MG63 (cell line): ENCODE measurements at regions not wholly inside any gene's neighbourhood (a gene's known extent, or its start where the extent isn't known, plus 50 kb on each side); places are given as distances from the start of the nearest gene placed in this dataset.
A peak's percentile ranks its signal among the peaks of the same experiment; 100 is the strongest.

Experiments used
- DNase-seq: peaks from one replicate; pipeline ENCODE4 v3.0.0-alpha.2; 2020
- H3K27me3 ChIP-seq: fragments of 250-450 bp; sonication (Bioruptor Pico); 2 replicates; pipeline ENCODE4 v1.5.1; 2020; ENCODE audit warnings: mild to moderate bottlenecking, moderate library complexity
- H3K36me3 ChIP-seq: fragments of 250-450 bp; sonication (Bioruptor Pico); 2 replicates; pipeline ENCODE4 v1.5.1; 2020; ENCODE audit warnings: mild to moderate bottlenecking, moderate library complexity
- H3K4me3 ChIP-seq: fragments of 250-450 bp; sonication (Bioruptor Pico); 2 replicates; pipeline ENCODE4 v1.5.1; 2020; ENCODE audit warnings: mild to moderate bottlenecking, moderate library complexity
- H3K9me3 ChIP-seq: fragments of 250-450 bp; sonication (Bioruptor Pico); 2 replicates; pipeline ENCODE4 v1.5.1; 2020; ENCODE audit warnings: mild to moderate bottlenecking, moderate library complexity

DNA sequence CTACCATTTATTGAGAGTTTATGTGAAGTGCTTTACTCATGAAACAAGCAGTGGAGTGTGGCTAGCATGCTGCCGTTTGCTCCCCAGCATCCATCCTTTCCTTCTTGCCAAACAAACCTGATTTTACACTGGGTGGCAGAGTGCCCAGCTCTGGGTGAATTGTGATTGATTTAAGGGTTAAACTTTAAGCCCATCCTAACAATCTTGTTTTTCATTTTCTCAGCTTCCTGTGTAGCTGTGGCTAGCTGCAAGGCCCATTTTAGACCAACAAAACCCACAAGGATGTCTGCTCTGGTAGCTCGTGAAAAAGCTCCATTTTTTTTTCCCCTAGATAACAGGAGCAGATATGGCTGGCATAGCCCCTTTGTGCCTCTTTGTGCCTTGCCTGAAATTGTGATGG lies 77.7 kb upstream of the KCNG1 start:
- H3K27me3 ChIP-seq = no peaks in the 10 kb centered on the region
- no peak for DNase-seq
- no peaks in the 10 kb centered on the region for H3K9me3 ChIP-seq
- no peak overlapping the region for H3K4me3 ChIP-seq
- no peaks in the 10 kb centered on the region for H3K36me3 ChIP-seq

DNA sequence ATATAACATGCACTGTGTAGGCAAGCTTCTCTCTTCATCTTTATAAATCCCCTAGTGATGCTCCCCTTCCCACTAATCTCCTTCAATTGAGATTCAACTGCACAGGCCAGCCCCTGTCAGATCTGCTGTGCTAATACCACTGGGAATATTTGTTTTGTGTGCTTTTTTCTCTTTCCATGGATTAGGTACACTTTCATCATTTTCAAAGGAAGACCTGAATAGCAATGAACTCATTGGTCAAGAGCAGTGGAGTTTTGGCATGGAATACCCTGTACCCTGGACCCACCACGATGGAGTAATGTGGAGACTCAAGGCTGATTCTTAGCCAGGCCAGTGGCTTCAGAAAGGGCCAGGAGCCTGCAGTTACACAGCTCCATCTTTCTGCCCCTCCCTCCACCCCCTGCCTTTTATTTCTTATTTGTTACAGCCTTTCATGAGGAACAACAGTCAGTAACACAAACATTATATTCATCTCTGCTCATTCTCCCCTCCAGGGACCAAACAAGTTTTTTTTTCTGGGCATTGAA lies 75.4 kb upstream of the KCNG1 start:
- H3K9me3 ChIP-seq = no peaks in the 10 kb centered on the region
- no peak for DNase-seq
- H3K36me3 ChIP-seq = no peaks in the 10 kb centered on the region
- no peaks in the 10 kb centered on the region; the same call in 1 of the 2 replicates for H3K27me3 ChIP-seq
- no peak overlapping the region for H3K4me3 ChIP-seq

DNA sequence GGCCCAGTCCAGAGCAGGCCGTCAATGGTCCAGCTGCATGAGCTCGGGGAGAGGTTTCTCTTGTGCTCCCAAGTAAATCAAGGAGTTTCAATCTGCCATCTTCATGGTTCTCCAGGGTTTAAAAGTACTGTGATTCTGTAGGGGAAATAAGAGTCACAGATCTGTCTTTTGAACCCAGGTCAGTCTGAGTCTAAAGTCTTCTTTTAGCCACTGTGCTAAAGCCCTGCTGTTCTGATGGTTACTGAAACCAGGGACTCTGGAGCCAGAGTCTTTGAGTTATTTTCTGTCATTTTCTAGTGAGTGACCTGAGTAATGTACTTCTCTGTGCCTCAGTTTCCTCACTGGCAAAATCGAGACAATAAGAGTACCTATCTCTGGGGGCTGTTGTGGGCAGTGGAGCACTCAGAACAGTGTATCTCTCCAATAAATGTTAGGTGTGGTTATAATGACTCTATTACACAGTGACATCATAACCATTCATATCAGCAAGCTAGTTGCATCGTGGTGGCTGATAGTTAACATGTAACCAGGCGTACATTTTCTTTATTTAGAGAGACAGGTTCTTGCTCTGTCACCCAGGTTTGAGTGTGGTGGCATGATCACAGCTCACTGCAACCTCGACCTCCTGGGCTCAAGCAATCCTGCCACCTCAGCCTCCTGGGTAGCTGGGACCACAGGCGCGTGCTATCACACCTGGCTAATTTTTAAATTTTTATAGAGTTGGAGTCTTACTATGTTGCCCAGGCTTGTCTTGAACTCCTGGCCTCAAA lies 74.6 kb upstream of the KCNG1 start:
- DNase-seq = no peak

DNA sequence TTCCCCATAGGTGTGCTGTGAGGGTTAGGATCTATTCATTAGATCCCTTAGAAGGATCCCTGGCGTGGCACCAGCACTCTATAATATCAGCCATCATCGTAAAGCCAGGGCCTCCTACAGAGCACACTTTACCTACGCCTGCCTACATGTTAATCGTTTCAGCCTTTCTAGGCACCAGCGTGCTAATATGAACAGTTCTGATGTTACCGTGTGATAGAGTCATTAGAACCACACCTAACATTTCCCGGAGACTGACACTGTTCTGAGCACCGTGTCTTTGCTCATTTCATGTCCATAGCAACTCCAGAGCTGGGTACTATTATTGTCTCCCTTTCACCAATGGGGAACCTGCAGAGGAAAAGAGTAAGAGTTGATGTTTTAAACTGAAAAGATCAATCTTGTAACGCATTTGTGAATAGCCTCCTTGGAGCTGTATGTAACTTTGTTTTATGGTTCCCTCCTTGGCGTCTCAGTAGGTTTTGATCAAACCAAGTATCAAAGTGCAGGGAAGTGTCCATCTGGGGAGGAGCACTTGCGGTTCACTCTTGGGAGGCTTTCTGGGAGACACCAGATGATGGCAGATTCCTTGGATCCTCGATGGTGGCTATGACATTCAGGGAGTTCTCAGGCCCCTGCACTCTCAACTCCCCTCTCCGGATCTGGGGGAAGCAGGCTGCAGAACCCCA lies 73.8 kb upstream of the KCNG1 start:
- H3K36me3 ChIP-seq = no peaks in the 10 kb centered on the region
- peaks cover 15% of the 10 kb centered on the region for H3K27me3 ChIP-seq
- DNase-seq = no peak
- H3K9me3 ChIP-seq = no peaks in the 10 kb centered on the region
- H3K4me3 ChIP-seq = no peak overlapping the region

More for the DNA sequence above, 74.6 kb upstream of the KCNG1 start:
- no peak overlapping the region for H3K4me3 ChIP-seq
- no peaks in the 10 kb centered on the region for H3K36me3 ChIP-seq
- no peaks in the 10 kb centered on the region for H3K9me3 ChIP-seq
- H3K27me3 ChIP-seq = peaks cover 7% of the 10 kb centered on the region

DNA sequence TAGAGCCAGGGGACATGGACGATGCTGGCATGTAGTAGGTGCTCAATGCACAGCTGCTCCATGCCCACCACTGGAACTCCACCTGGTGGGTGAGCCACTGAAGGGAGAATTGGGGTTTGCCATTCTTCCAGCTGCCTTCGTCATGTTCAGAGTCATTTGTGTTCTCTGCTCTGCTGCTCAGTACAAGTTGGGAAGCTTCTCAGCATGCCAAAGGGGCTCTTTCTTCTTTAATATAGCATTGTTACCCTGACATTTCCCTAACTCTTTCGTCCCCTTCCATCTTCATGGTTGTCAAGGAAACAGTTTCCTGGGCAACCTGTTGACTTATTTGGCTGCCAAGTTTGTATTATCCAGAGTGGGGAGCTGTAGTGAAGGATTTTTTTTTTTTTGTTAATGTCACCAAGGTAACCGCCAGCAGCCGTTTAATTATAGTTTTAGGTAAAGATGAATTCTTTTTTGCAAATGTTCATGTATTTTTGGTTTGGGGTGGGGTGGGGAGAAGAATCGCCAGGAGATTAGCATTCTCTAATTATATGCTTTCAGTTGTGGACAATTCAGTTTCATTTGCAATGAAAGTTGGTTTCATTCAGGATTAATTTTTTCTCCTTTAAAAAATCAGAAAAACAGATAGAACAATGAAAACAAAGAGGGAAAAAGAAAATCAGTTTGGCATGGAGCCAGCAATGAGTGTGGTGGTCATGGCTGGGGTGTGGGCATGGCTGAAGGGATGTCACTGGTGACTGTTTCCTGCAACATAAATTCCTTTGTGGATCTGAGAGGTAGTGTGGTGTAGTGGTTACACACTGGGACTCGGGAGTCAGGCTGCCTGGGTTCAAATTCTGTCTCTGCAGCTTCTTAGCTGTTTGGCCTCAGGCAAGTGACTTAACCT lies 73.0 kb upstream of the KCNG1 start:
- Histone ChIP-seq H3K36me3 (no peaks in the 10 kb centered on the region), H3K9me3 (no peaks in the 10 kb centered on the region), H3K4me3 (no peak overlapping the region), H3K27me3 (peaks cover 24% of the 10 kb centered on the region)
- DNase-seq = no peak

DNA sequence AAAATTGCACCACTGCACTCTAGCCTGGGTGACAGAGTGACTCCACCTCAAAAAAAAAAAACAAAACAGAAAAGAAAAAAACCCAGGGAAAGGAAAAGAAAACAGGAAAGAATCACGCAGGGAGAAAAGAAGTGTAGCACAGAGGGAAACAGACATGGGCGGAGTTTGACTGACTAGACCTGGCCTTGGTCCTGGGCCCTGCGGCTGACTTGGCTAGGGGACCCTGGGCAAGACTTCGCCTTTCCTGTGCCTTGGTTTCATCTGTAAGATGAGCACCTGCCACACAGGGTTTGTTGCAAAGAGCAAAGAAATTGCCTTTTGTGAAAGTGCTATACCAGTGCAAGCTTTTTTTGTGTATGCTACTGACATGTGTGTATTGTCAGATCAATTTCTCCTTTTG lies 71.3 kb upstream of the KCNG1 start:
- Histone ChIP-seq H3K4me3 (no peak overlapping the region), H3K27me3 (peaks cover 32% of the 10 kb centered on the region), H3K9me3 (no peaks in the 10 kb centered on the region), H3K36me3 (no peaks in the 10 kb centered on the region)
- peak; percentile 39 for DNase-seq

DNA sequence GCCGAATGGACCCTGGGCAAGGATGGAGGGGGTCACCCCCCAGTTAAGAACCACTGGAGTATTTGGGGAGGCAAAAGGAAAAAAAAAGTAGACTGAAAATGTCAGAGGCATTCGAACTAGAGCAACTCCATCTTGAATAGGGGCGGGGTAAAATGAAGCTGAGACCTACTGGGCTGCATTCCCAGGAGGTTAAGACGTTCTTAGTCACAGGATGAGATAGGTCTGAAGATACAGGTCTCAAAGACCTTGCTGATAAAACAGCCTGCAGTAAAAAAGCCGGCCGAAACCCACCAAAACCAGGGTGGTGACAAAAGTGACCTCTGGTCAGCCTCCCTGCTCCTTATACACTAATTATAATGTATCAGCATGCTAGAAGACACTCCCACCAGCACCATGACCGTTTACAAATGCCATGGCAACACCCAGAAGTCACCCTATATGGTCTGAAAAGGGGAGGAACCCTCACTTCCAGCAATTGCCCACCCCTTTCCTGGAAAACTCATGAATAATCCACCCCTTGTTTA lies 70.4 kb upstream of the KCNG1 start:
- peaks cover 32% of the 10 kb centered on the region for H3K27me3 ChIP-seq
- no peak for DNase-seq
- no peaks in the 10 kb centered on the region for H3K36me3 ChIP-seq
- no peak overlapping the region for H3K4me3 ChIP-seq
- H3K9me3 ChIP-seq = no peaks in the 10 kb centered on the region

DNA sequence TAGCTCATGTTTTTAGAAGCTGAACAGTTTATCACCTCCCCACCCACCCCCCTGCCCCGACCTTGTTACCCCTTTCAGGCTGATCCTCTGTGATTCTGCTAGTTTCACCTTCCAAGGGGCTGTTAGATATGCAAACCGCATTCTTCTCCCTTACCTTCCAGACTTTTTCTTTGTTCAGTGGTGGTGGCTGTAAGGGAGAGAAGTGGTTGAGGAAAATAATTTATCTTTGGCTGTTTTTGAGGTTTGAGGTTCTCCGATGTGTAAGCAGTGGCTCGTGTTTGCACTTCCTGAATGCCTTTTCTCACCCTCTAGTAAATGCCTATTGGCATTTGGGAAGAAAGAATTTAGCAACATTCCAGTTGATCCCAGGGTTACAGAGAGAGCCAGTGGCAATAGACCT lies 69.4 kb upstream of the KCNG1 start:
- no peak for DNase-seq
- H3K27me3 ChIP-seq = peaks cover 40% of the 10 kb centered on the region

DNA sequence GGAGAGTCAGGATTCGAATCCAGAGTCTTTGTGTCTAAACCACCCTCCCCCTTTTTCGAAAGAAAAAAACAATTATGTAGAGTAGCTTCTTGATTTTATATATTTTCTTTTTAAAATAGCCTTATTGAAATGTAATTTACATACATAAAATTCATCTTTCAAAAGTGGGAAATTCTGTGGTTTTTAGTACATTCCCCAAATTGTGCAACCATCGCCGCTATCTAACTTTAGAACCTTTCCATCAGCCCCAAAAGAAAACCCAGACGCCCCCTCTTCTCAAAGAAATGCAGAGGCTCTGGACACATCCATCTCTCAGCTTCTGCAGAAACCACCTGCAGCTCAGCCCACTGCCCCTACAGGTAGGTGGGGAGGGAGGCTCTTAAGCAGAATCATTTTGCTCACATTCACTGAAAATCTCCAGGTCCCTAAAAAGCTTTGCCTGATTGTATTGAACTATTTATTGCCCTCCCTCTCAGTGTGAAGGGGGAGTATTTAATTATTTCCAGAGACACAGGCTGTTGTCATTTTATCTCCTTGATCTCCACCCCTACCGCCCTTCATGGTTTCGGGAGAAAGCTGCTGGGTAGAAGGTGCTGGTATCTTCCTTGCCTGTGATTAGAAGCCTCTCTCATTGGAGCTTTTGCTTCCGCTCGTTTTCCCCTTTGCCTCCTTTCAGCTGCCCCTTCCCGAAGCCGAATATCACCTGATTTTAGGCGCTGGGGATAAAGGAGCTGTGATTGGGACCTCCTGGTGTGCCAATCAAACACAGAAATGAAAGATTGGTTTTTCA lies 68.7 kb upstream of the KCNG1 start:
- Histone ChIP-seq H3K4me3 (no peak overlapping the region), H3K9me3 (no peaks in the 10 kb centered on the region), H3K36me3 (no peaks in the 10 kb centered on the region), H3K27me3 (peaks cover 47% of the 10 kb centered on the region)
- no peak for DNase-seq

More for the DNA sequence above, 69.4 kb upstream of the KCNG1 start:
- no peak overlapping the region for H3K4me3 ChIP-seq
- no peaks in the 10 kb centered on the region for H3K36me3 ChIP-seq
- H3K9me3 ChIP-seq = no peaks in the 10 kb centered on the region

DNA sequence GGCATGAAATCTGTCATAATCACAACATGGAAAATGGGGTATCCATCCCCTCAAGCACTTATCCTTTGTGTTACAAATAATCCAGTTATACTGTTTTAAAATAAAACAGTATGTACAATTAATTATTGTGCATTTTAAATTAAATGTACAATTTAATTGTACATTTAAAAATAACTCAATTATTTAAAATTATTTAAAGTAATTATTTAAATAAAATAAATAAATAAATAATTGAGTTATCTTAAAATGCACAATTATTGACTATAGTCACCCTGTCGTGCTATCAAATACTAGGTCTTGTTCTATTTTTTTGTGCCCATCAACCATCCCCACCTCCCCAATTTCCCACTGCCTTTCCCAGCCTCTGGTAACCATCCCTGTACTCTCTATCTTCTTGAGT lies 66.9 kb upstream of the KCNG1 start:
- no peak for DNase-seq
- Histone ChIP-seq H3K4me3 (no peak overlapping the region), H3K27me3 (peaks cover 59% of the 10 kb centered on the region), H3K36me3 (no peaks in the 10 kb centered on the region), H3K9me3 (no peaks in the 10 kb centered on the region)

DNA sequence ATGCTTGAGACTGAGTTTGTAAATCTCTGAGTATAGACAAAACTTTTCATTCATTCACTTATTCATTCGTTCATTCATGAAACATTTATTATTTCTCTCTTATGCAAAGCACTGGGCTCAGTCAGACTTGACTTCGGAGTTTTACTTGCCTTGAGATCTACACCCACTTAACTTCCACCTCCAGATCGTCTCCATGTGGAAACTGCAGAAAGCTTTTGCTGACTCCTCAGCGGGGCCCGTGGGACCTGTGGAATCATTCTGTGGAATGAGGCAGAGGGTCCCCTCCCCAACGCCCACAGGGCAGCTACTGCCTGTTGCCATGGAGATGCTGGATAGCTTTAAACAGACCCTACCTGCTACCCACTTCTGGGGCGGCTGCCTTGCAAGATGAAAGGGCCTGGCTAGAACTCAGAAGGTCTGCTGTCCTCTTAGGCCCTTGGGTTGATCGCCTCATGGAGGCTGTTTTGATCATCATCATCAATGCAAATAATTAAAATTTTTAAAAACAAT lies 66.4 kb upstream of the KCNG1 start:
- peaks cover 63% of the 10 kb centered on the region for H3K27me3 ChIP-seq
- no peaks in the 10 kb centered on the region for H3K36me3 ChIP-seq
- H3K4me3 ChIP-seq = no peak overlapping the region
- no peaks in the 10 kb centered on the region for H3K9me3 ChIP-seq
- DNase-seq = no peak

DNA sequence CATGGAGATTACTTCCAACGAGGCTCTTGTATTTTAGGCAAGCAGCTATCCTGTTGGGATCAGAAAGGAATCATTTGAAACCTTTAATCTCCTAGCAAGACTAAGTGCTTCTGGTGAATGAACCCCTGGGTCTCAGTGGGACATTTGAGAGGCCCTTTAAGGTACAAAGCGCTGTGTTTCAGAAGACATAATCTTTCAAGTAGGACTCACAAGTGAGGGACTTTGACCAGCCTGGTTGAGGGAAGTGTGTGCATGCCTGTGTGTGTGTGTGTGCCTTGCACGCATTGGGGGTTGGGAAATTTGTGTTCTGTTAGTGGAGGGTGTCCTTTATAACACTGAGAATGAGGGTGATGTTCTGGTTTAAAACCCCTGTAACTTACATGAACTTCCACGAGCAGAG lies 64.4 kb upstream of the KCNG1 start:
- no peak overlapping the region for H3K4me3 ChIP-seq
- H3K9me3 ChIP-seq = no peaks in the 10 kb centered on the region
- no peaks in the 10 kb centered on the region for H3K36me3 ChIP-seq
- peaks cover 54% of the 10 kb centered on the region for H3K27me3 ChIP-seq
- no peak for DNase-seq

DNA sequence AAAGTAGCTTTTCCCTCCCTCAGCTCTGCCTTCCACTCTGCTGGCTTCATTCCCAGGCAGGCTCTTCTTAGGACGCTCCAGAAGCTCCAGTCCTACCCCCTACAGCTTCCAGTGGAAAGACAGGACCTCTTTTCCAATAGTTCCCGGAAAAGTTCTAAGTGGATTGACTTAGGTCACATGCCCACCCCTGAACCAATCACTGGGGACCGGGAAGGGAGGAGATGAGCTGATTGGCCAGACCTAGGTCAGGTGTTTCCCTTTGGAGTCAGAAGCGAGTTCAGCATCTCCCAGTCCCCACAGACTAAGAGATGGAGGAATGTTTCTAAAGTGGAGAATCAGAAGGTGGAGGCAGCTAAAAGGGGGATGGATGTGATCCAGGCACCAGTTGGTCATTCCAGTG lies 62.9 kb upstream of the KCNG1 start:
- Histone ChIP-seq H3K9me3 (no peaks in the 10 kb centered on the region), H3K4me3 (no peak overlapping the region), H3K27me3 (peaks cover 39% of the 10 kb centered on the region), H3K36me3 (no peaks in the 10 kb centered on the region)
- peak; percentile 6 for DNase-seq

DNA sequence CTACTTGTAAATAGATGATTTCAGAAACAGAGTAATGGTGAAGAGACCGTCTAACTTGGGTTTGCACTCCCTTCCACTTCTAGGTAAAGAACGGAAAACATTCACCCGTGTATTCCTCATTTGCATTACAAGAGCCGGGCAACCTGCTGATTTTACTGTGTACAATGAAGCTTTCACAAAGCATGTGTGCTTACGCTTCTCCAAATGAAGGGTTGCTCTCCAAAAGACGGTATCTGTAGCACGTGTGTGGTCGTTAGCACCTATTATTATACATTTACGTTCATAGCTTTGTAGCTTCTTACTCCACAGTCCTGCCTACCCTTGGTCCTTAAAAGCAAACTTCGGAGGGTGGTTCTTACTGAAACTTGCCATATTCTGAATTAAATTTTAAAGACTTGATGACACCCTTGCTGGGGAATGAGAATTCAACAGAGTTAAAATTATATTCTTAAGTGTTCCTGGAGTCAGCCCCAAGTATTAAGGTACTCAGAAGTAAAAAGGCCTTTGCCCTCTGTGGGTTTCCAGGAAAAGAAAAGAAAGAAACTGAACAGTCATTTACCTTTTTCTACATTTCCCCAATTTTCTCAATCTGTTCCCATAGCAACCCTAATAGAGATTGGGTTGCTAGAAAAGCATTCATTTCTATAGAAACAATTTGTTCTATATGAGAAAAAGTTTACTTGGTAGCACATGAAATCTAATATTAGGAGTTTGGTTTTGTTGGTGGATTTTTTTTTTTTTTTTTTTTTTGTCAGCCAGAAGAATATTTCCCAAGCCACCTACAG lies 61.9 kb upstream of the KCNG1 start:
- no peaks in the 10 kb centered on the region for H3K9me3 ChIP-seq
- no peaks in the 10 kb centered on the region for H3K36me3 ChIP-seq
- no peak for DNase-seq
- H3K27me3 ChIP-seq = peaks cover 36% of the 10 kb centered on the region
- H3K4me3 ChIP-seq = no peak overlapping the region

DNA sequence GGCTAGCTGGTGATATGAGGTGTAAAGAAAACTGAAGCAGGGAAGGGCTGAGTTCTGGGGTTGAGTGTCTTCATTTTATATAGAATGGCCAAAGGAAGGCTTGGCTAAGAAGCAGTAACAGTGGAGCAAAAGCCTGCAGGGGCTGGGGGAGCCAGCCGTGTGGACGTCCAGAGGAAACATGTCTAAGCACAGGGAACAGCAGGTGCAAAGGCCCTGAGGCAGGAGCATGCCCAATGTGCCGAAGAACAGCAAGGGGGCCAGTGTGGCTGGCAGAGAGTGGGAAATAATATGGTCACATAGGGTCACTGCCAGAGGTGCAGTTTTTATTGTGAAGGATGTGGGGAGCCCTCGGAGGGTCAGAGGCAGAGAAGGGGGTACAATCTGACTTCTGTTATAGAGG lies 60.5 kb upstream of the KCNG1 start:
- H3K4me3 ChIP-seq = no peak overlapping the region
- H3K36me3 ChIP-seq = no peaks in the 10 kb centered on the region
- H3K9me3 ChIP-seq = no peaks in the 10 kb centered on the region
- peaks cover 39% of the 10 kb centered on the region for H3K27me3 ChIP-seq
- no peak for DNase-seq
